HTR-8/SVneo (cell line): ENCODE measurements at regions not wholly inside any gene's neighbourhood (a gene's known extent, or its start where the extent isn't known, plus 50 kb on each side); places are given as distances from the start of the nearest gene placed in this dataset.
"Not testable (repeated sequence)": the region's sequence is repeated elsewhere in the genome, so short reads cannot be mapped to it uniquely, and the experiment has no call there.

Experiments
- DNase-seq: peaks from one replicate; pipeline ENCODE4 v3.0.0; 2011; ENCODE audit warnings: low spot score, mixed read lengths; ENCODE audit not compliant: insufficient read length
- FAIRE-seq: peaks from 2 replicates; lab custom pipeline; 2011; peaks lifted over from hg19 to GRCh38; lab: Jason Lieb, UNC

DNA sequence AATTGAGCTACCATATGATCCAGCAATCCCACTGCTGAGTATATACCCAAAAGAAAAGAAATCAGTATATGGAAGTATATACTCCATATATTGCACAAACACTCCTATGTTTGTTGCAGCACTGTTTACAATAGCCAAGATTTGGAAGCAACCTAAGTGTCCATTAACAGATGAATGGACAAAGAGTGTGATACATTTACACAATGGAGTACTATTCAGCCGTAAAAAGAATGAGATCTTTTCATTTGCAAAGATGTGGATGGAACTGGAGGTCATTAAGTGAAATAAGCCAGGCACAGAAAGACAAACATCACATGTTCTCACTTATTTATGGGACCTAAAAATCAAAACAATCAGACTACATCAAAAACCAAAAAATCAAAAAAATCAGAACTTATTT, 133.4 kb upstream of the ADCY1 start:
- not testable (repeated sequence) for FAIRE-seq, DNase-seq

DNA sequence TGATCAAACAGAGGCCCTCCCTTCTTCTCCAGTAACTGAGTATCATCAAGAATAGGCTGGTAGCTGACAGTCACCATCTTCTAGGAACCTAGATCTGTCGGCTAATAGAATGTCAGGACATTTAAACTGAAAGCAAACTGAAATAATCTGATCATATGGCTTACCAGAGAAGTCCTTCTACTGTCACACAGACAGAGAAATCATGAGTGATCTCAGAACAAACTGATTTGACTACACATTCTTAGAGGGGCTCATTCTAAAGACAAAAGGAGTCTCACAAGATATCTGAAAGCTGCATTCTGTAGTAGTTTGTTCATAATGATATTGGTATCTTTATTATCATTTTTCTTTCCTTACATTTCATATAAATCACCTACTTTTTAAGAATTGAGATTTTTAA, 130.9 kb upstream of the ADCY1 start:
- DNase-seq, result no peak
- FAIRE-seq, result no peak

DNA sequence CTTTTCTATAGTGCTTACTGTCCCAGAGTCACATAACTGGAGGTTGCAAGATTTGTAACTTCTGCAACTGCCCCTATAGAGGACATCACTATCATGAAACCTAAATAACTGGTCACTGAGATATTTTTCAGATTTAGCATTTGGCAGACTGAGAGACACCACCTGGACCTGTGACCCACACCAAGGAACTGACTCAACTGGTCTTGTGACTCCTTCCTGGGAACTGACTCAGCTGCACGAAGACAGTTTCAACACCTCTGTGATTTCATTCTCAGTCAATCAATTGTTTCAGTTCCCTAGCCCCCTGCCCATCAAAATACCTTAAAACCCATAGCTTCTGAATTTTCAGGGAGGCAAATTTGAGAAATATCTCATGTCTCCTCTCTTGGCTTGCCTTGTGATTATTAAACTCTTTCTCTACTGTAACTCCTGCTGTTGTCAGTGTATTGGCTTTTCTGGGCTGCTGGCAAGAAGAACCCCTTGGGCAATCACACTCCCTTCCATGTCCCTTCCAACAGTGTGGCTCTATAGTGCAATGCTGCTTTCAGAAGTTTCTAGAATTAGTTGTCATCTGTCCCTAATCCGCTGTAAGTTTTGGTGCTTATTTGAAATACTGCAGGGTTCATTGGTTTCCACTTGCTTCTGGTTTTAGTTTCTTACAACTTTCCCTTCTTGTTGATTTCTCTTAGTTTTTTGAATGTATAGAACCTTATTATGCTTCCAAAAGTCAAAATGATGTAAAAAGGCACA, 127.8 kb upstream of the ADCY1 start:
- FAIRE-seq (no peak), DNase-seq (no peak)

DNA sequence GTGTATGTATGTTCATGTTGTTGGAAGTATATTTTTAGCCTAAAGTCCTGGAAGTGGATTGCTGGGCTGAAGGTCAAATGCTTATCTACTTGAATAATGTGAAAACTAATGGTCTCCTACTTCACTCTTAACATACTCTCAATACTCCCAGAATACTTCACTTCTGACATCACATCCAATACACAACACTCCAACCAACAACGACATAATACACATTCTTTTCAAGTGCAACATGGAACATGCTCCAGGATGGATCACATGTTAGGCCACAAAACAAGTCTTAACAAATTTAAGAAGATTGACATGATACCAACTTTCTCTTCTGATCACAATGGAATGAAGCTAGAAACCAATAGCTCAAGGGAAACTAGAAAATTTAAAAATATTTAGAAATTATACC, 126.9 kb upstream of the ADCY1 start:
- FAIRE-seq (no peak), DNase-seq (no peak)

DNA sequence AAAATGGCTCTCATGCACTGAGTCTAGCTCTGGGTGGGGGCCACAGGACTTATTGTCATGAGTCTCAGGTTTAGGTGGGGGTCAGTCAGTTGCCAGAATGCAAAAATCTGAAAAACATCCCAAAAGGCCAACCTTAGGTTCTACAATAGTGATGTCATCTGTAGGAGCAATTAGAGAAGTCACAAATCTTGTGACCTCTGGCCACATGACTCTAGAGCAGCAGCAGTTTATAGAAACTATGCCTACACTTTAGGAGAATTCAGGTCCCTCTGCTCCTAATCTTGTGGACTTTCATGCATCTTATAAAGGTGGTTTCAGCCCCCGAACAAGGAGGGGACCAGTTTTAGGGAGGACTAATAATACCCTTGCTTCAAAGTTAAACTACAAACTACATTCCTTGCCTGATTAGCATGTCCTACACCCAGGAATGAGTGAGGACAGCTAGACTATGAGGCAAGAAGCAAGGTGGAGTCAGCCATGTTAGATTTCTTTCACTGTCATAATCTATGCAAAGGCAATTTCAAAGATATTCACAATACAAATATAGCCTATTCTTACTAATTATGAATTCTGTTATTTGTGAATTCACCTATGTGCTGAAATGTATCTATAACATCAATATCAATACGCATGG, 123.5 kb upstream of the ADCY1 start:
- DNase-seq (no peak), FAIRE-seq (no peak)

DNA sequence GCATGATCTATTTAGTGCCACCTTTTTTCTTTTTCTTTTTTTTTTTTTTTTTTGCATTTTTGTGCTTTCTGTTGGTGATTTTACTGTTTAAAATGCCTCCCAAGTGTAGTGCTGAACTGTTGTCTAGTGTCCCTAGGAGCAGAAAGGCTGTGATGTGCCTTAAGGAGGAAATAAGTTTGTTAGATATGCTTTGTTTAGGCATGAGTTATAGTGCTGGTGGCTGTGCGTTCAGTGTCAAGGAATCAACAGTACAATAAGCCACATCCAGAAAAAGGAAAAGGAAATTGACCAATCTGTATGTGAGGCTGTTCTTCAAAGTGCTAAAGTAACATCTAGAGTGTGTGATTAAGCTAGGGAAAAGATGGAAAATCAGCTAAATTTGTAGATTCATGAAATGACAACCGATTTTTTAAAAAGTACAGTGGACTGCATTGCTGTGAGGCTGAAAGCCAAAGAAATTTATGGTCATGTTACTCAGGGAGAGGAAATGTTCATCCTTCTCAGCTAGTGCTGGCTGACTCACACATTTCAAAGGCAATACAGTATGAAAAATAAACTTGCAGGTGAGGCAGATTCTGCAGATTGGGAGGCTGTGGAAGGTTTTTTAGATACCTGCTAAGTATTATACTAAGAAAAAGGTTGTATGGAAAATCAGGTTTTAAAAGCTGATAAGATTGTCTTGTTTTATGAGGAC, 122.7 kb upstream of the ADCY1 start:
- FAIRE-seq, result no peak
- no peak for DNase-seq

DNA sequence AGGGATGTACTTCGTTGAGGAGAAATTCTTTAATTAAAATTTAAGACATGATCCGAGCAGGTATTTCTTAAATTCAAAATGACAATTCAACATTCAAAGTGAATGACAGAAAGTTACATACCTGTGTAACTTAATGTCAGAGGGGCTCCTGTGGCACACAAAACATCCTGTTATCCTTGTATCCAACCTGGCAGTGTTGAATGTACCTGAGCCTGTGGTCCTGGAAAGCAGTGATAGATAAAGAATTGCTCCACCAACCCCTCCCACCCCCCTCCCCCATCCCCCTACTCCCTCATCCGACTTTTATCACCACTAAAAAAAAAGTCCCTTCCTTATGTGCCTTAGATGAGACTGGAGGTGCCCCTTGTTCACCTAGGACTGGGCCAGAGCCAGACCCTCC, 119.4 kb upstream of the ADCY1 start:
- no peak for FAIRE-seq

DNA sequence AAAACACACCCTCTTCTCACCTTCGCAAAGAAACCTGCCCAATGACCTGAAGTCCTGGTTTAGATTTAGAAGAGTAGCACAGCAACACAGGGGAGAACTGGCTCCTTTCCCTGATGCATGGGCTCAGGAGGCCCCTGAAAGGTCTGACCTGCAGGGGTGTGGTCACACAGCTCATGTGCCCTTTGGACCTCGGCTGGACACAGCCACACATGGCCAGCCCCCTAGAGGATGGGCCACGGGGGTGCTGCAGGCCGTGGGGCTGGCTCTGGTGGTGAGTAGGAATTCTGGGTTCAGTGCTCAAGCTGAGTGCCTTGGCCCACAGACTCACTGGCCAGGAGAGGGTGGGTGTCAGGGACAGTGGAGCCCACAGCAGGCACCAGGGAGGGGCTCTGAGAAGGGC, 118.5 kb upstream of the ADCY1 start:
- FAIRE-seq (no peak), DNase-seq (no peak)

More for the DNA sequence above, 119.4 kb upstream of the ADCY1 start:
- DNase-seq, result no peak

DNA sequence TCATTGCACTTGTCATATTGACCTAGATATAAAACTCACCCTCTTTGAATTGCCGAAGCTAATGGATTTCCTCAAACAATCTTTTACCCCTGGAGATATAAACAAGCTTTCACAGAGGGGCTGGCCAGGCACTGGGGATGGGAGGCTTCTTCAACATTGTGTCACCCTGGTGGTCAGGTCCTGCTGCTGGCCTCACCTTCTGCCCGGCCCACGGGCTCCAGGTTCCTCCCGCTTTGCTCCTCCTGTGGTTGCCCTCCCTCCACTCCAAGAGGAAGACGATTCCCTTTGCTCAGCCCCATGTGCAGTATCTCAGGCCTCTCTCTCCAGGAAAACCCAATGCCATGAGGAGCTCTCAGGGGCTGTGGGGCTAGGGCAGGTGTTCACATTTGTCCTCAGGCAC, 118.1 kb upstream of the ADCY1 start:
- DNase-seq (no peak), FAIRE-seq (no peak)

DNA sequence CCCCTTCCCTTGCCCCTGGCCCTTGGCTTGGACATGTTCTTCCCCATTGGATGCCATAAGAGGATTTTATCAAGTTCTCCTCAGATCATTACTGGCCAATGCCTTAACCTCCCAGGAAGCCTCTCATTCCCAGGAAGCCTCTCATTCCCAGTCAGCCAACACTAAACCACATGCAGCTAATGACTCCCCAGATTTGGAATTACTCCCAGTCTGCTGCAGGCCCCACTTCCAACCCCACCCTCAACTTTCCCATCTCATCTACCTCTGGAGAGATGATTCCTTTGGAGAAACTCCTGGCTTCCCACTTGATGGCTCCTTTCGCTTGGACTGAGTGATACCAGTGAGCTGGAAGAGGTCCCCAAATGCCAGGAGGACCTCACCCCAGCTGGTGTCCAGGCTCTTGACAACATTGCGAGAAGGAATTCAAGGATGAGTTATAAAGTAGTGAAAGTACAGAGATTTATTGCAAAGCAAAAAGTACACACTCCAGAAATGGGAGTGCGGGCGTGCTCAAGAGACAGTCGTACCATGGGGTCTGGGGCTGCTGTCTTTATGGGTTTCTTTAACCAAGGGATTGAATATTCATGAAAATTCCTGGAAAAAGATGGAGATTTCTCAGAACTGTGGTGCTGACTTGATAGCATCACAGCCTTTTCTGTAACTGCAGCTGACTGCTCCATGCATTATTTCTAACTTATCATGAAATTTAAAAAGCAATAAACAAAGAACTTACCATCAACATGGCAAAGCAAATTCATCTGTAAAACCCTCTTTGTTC, 117.2 kb upstream of the ADCY1 start:
- FAIRE-seq (no peak), DNase-seq (no peak)

DNA sequence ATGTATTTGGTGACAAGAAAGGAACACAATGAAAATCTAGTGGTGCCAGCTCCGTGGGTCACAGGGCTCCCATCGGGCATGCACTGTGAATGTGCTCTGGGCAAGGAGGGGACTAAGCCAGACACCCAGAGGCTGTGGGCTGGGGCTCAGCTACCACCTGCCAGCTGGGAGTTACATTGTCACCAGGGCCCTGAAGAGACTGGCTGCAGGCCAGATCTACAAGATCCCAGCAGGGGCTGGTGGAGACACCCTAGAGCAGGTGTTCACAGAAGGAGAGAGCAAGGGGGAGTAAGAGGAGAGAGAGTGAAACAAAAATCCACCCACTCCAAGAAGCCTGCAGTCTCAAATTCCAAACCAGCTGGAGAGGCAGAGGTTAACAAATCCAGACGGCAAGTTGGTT, 116.6 kb upstream of the ADCY1 start:
- no peak for DNase-seq
- FAIRE-seq, result no peak

DNA sequence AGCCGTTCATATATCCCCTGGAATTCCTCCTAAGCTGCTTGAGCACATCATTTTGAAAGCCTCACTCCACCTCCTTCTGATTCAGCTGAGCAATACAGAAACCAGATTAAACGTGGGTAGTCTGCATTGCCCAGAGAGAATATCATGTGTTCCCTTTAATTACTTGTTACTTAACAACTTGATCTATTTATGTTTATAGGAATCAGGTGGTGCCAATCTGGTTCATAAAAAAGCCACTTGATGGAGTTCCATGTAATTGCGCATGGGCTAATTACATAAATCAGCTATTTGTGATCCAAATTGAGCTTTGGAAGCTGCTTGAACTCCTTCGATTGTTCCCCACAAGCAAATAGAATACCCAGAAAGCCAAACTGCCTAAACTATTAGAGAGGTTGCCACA, 114.7 kb upstream of the ADCY1 start:
- FAIRE-seq (no peak), DNase-seq (no peak)

DNA sequence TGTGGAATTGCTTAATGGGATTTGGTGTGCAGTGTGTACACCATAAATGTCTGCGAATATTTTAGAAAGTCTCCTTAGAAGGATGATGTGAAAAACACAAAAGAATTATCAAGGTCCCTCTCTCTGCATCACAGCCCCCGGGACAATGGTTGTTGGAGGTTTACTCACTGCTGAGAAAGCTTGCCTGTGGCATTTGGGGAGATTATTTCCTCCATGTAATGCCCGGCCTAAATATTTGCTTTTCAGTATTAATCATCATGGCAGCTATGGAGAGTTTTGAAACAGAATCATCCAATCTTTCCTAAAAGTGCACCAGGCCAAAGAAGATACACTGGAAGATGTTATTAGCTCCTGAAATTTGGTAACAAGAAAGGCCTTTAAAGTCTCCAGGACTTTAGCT, 113.8 kb upstream of the ADCY1 start:
- DNase-seq (no peak), FAIRE-seq (no peak)

DNA sequence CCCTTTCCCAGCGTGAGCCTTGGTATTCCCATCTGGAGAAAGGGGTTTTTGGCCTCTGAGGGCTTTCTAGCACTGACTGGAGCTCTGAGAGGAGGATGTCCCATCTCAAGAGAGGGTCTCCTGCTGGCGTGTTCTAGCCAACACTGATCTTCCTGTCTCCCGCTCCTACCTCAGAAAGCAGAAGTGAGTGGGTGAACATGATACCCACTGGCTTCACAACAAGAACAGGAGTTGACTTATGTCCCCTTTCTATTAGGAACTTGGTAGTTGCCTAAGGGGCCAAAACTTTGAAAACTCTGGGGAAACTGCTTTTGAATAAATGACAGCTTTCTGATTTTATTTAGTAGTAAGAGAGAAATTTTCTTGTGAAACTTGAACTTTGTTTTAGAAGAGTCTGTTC, 113.1 kb upstream of the ADCY1 start:
- FAIRE-seq (no peak), DNase-seq (no peak)

DNA sequence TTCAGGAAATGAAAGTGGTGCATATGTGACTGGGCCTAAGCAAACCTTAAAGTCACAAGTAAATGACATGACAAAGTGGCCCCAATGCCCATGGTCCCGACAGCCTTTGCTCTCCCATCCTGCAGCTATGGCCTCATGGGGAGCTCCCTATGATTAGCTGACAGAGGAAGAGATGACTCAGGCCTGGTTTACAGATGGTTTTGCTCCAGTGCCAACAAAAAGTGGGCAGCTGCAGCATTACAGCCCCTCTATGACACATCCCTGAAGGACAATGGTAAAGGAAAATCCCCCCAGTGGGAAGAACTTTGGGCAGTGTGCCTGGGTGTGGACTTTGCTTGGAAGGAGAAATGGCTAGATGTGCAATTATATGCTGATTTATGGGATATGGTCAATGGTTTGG, 105.1 kb upstream of the ADCY1 start:
- DNase-seq (no peak), FAIRE-seq (no peak)

DNA sequence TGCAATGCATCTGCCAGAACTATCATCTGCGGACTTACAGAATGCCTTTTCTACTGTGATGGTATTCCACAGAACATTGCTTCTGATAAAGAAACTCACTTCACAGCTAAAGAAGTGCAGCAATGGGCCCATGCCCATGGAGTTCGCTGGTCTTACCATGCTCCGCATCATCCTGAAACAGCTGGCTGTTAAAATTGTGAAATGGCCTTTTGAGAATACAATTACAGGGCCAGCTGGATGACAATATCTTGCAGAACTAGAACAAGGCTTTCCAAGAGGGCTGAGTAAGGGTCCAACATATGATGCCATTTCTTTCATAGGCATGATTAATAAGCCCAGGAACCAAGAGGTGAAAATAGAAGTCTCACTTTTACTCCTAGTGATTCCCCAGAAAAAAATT, 104.1 kb upstream of the ADCY1 start:
- DNase-seq (no peak), FAIRE-seq (no peak)

DNA sequence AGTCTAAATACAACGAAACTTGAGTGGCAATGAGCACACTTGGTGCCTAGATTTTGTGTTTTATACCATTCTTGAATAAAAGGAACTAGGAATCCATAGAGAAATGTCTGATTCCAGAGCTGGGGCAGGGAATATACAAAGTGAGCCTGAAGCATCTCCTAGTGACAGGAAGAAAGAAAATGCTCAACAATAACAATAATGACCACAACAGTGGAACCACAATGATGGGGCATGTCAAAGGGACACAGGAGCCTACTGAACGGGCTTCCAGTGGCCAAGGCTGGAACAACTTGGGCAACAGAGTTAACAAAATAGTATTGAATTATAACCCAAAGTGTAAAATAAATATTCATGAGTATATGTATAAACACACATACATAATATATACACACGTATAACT, 94.4 kb upstream of the ADCY1 start:
- FAIRE-seq (no peak), DNase-seq (no peak)

DNA sequence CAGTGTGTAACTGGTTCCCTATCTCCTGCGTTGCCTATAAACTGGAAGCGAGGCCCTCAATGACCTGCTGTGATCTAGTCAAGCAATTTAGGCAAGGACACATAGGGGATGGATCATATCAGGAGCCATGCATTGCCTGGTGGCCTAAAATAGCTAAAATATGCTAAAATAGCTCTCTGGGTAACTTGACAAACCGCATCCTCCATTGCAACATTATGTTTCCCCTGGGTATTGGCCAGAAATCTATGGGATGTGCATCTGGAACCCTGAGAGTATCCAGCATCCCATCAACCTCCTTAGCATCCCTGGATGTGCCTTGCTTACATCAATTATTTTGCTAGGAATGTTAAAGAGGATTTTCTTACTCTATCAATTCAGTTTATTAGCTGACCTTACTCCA, 91.7 kb upstream of the ADCY1 start:
- FAIRE-seq (no peak), DNase-seq (no peak)

DNA sequence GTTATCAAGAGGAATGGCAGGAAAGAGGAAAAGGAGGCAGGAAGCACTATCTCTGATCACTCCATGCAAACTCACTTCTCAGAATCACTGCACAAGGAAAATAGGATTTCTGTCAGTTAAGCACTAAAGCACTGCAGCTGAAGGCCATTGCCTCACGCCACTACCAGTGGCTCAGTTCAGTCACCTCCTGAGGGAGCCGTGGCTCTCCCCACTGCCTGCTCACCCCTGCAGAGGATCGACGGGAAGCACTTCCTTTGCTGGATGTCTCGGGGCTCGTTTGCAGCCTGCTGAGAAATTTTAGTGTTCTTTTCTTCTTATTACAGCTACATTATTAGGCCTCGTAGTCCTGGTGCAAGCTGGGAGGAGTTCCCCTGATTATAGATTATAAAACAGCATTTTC, 90.1 kb upstream of the ADCY1 start:
- DNase-seq (no peak), FAIRE-seq (no peak)

DNA sequence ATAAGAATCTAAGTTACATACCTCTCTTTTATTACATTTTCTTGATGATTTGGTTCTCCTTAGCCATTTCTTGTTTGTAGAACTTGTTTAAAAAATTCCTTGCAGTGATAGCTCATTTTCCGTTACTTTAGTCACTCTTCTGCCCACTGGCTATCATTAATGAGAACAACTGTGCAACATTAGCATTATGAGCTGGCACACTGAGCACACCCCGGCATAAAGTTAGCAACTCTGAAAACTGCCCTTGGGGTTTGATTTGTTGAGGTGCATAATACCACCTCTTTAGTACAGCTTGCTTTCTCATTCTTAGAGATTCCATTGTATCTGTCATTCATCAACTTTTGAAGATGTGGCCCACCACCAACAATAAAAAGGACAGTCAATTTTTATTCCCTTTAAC, 87.6 kb upstream of the ADCY1 start:
- FAIRE-seq (no peak), DNase-seq (no peak)

DNA sequence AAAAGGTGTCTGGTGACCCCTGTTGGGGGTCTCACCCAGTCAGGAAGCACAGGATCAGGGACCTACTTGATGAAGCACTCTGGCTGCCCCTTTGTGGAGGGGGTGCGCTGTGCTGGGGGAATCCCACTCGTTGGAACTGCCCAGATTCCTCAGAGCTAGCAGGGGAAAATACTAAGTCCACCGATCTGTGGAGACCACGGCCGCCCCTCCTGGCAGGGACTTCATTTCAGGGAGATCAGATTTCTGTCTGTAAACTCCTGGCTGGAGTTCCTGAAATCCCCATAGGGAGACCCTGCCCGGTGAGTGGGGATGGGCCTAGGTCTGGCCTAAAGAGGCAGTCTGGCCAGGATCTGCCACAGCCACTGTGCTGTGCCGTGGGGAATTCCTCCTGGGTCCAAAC, 79.3 kb upstream of the ADCY1 start:
- FAIRE-seq (no peak), DNase-seq (no peak)
